ENCODE measurements at regions not wholly inside any gene's neighbourhood (a gene's known extent, or its start where the extent isn't known, plus 50 kb on each side); places are given as distances from the start of the nearest gene placed in this dataset.
"Not testable (repeated sequence)": the region's sequence is repeated elsewhere in the genome, so short reads cannot be mapped to it uniquely, and the experiment has no call there.

GRCh38 chrX:148268673-148269072, 231.7 kb upstream of the AFF2 start:
- no peak for DNase-seq (ENCODE audit: low spot score)

DNA sequence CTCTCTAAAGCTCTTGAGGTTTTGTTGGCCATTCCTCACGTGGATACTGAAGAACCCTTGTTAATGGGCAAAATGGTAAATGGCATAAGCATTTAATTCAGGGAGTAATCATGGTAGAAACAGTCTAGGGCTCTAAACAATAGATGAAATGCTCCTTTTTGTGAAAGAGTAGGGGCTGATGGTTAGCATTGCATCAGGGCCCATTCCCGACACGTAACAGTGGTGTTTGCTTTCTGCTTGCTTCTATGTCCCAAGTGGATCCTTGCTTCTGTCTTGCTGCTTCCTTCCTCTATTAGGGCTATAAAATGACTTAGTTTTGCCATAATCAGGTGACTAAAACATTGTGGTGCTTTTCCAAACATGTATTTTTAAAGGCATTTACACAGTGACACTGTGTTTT, 230.9 kb upstream of the AFF2 start:
- DNase-seq (ENCODE audit: low spot score) = no peak

DNA sequence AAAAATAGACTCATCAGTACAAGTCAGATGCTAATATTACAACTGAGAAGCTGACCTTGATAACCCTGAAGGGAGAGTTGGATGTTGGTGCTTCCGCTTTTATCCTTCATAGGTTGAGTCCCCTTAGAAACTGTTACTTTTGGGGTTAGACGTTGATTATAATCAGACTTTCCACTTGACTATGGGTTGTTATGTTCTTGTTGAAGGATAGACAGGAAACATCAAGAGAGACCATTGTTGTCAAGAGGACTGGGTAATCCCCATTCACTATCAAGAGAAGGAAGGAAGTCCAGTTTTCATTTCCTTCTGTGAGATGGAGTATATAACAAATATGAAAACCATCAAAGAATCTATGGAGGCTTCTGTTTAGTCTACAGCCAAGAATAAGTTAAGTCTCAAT, 229.9 kb upstream of the AFF2 start:
- DNase-seq (ENCODE audit: low spot score) = no peak

DNA sequence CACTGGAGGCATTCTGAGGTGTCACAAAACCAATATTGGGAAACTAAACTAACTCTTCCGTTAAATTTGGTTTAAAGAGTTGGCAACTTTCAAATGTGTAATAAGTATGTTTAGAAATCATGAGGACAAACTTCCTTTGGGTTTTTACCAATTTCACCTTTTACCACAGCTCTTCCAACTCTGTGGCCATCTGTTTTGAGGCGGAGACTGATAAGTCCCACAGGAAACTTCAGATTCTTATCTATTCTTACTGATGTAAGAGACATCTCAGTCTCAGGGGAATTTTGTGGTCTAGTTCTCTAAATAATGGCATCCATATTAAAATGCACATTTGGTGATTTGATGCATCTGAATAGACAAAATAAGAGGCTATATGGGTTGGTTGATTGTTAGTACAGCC, 229.2 kb upstream of the AFF2 start:
- DNase-seq (ENCODE audit: low spot score) = no peak

GRCh38 chrX:148281920-148282319, 218.5 kb upstream of the AFF2 start:
- no peak for DNase-seq (ENCODE audit: low spot score)

DNA sequence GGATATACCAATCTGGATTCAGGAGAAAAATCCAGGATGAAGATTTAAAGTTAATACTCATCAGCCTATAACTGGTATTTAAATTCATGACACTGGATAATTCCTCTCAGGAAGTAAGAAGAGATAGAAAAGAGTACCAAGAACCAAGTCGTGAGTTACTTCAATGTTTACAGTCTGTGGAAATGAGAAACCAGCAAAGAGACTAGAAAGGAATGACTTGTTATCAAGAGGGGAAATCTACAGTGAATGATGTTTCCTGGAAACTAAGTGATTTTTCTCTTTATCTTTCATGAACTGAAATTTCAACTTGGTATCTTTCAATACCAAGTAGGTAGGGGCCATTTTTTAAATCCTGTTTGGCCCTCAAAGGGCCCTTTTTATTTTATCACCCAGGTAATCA, 217.9 kb upstream of the AFF2 start:
- no peak for DNase-seq (ENCODE audit: low spot score)

- no peak for DNase-seq (ENCODE audit: low spot score)
Measured at GRCh38 chrX:148284056-148284455, 216.4 kb upstream of the AFF2 start.

GRCh38 chrX:148284821-148285220, 215.6 kb upstream of the AFF2 start:
- no peak for DNase-seq (ENCODE audit: low spot score)

- DNase-seq (ENCODE audit: low spot score) = no peak
Measured at GRCh38 chrX:148288451-148288850, 212.0 kb upstream of the AFF2 start.

DNA sequence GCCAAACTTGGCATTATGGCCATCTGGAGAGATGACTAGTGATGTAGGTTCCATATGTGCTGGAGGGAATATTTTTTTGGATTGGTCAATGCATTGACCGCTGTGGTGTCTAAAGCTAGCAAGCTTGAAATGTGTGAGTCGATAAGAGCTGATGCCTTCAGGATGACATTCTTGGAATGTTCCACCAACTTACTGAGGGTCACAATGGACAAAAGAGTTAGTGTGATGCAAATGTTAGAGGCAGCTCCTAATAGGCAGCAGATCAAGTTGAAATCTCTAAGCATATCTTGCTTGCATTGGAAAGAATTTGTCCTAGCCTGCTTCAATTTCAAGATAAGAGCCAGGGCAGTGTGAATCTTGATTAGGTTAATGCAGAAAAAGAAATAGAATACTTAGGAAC, 210.4 kb upstream of the AFF2 start:
- no peak for DNase-seq (ENCODE audit: low spot score)

DNA sequence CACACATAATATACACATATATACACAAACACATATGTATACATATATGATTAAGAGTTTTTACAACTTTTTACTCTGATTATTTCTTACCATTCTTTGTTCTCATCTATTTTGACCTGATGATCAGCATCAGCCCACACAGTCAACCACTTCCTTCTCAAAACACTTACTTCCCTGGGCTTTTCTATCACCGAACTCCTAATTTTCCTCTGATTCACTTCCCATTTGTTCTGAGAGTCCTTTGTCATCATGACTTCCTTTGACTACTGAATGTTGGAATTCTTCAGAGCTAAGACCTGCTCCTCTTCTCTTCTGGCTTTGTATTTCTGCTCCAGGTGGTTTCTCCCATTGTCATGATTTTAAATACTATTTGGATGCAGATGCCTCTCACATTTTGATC, 209.5 kb upstream of the AFF2 start:
- no peak for DNase-seq (ENCODE audit: low spot score)

DNA sequence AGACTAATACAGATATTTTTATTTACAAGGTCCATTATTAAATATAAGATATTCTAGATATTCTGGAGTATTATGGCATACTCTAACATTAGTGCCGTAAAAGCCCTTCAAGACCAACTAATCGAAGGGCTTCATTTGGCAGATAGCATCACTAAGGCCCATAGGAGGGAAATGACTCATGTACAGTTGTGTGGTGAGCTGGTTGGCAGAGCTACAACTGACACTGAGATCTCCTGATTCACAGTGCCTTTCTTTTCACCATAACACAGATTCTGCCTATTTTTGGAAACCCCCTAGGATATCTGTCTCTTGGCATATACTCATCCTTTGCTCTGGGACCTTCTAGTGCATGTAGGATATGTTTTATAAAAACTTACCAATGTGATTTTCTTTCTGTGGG, 201.7 kb upstream of the AFF2 start:
- peak; percentile 14 for DNase-seq (ENCODE audit: low spot score)

DNA sequence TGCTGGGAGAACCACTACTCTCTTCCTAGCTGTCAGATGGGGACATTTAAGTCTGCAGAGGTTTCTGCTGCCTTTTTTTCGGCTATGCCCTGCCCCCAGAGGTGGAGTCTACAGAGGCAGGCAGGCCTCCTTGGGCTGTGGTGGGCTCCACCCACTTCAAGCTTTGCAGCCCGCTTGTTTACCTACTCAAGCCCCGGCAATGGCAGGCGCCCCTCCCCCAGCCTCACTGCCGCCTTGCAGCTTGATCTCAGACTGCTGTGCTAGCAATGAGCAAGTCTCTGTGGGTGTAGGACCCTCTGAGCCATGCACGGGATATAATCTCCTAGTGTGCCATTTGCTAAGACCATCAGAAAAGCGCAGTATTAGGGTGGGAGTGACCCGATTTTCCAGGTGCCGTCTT, 195.2 kb upstream of the AFF2 start:
- DNase-seq (ENCODE audit: low spot score) = not testable (repeated sequence)

DNA sequence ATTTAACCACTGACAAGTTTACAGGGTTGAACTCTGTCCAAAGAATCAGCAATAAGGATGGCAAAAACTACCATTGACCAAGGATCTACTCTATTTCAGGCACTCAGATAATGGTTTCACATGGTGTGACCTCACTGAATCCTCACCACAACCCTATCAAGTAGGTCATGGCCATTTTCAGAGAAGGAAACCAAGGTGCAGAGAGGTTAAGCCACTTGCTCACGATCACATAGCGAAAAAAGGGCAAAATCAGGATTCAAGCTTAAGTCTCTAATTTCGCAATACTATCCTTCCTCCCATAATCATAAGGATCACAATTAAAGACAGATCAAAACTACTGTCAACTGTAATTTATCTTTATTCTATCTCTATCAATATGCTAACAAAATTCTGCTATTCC, 191.0 kb upstream of the AFF2 start:
- no peak for DNase-seq (ENCODE audit: low spot score)

DNA sequence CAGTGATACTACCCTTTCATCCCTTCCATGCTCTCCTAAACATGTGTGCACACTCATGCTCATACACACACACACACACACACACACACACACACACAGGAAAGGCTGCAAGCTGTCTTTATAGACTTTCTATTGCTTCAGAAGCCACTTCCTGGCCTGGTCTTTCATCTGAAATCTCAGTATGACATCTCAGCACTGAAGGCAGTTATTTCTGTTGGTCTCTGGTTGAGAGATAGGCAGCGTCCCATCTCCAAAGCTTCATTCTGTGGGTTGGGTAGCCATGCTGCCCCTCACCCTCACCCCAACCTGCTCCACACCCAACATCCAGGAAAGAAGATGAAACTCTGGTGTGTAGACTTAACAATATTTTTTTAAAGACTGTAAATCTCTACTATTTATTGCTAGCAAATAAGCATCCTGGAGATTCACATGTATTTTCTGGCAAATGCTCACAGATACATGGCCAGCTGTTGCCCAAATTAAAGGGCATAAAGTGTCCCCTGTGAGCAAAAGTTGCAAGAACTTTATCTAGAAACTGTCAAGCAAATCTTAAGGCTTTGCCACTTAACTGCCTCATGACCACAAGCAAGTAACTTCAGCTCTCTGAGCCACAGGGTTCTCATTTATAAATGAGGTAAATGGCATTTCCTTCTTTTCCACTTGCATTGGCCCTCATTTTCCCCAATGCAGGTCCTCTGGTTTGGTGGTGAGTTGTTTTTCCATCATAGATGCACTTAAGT, 189.8 kb upstream of the AFF2 start:
- DNase-seq (ENCODE audit: low spot score) = peak; percentile 80

DNA sequence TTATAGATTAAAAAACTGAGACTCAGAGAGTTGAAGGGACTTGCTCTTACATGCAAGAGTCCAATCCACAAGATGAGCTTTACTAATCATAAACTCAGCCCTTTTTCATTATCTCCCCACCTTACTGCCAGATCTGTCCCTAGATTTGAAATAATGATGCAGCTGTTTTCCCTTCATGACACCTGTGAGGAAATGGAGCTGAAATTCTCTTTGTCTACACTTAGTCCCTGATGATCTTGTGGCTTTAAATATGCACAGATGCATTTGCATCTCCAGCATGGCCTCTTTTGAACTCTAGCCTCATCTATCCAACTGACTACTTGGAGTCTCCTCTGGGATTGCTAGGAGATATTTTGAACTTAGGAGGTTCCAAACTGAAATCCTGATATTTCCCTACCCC, 188.9 kb upstream of the AFF2 start:
- DNase-seq (ENCODE audit: low spot score) = no peak

GRCh38 chrX:148314876-148315275, 185.5 kb upstream of the AFF2 start:
- no peak for DNase-seq (ENCODE audit: low spot score)

- DNase-seq (ENCODE audit: low spot score) = no peak
Measured at GRCh38 chrX:148316446-148316845, 184.0 kb upstream of the AFF2 start.

- DNase-seq (ENCODE audit: low spot score) = no peak
Measured at GRCh38 chrX:148322906-148323305, 177.5 kb upstream of the AFF2 start.

- peak; percentile 49 for DNase-seq (ENCODE audit: low spot score)
Measured at GRCh38 chrX:148333989-148334388, 166.4 kb upstream of the AFF2 start.

GRCh38 chrX:148337873-148338272, 162.5 kb upstream of the AFF2 start:
- no peak for DNase-seq (ENCODE audit: low spot score)

DNA sequence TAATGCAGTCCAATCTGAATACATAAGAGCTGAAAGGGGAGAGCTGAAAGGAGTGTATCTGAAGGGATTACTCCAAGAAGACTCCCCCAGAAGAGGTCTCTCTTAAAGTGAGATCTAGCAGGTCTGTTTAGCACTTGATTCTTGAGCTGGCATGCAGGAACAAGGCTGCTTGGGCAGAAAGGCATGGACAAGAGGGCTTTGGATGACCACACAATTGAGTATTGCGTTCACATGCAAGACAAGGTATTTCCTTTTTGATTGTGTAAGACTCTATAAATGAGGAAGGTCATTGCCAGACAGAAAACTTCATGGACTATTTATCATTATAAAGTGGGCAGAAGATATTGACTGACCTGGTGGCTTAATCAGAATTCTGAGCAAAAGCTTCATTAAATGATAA, 145.5 kb upstream of the AFF2 start:
- DNase-seq (ENCODE audit: low spot score) = no peak

GRCh38 chrX:148361641-148362040, 138.8 kb upstream of the AFF2 start:
- DNase-seq (ENCODE audit: low spot score) = no peak

GRCh38 chrX:148363471-148364235, 136.8 kb upstream of the AFF2 start:
- DNase-seq (ENCODE audit: low spot score) = no peak

All from CD4-positive, alpha-beta T cell treated with Interleukin-6 at 100 ng/mL for 8 hours (primary cell).